Adrenal gland (tissue), 9 donors: ENCODE measurements at regions not wholly inside any gene's neighbourhood (a gene's known extent, or its start where the extent isn't known, plus 50 kb on each side); places are given as distances from the start of the nearest gene placed in this dataset.
A peak's percentile ranks its signal among the peaks of the same experiment; 100 is the strongest.

Experiments used
- DNase-seq, 7 donors: peaks; one replicate each; pipeline ENCODE4 v3.0.0-alpha.2; 2019 to 2020
- H3K27ac ChIP-seq, 5 donors: fragments of 200-600 bp; sonication (generic) in 4 of 5; 1 replicate in 3 of 5; 2 replicates in 2 of 5; pipeline versions ENCODE4 v1.5.1 to v1.8.0; 2016 to 2020; ENCODE audit warnings: mild to moderate bottlenecking in 1 of 5
- H3K27me3 ChIP-seq: fragments of 200-600 bp; 2 replicates; pipeline ENCODE4 v1.8.0; 2021
- H3K36me3 ChIP-seq, 2 donors: fragments of 200-600 bp; replicated peaks in 1 of 2; 1 replicate in 1 of 2; 2 replicates in 1 of 2; pipeline versions ENCODE4 v1.5.1 to v1.8.0; 2018 to 2022
- H3K4me1 ChIP-seq, 2 donors: fragments of 200-600 bp; replicated peaks in 1 of 2; 1 replicate in 1 of 2; 2 replicates in 1 of 2; pipeline versions ENCODE4 v1.5.1 to v1.8.0; 2018 to 2021
- H3K4me3 ChIP-seq, 4 donors: fragments of 200-600 bp; sonication (generic) in 3 of 4; one replicate each; pipeline ENCODE4 v1.5.1; 2016 to 2018
- H3K9me3 ChIP-seq, 3 donors: fragments of 200-600 bp; sonication (generic) in 1 of 3; replicated peaks in 1 of 3; 1 replicate in 2 of 3; 2 replicates in 1 of 3; pipeline versions ENCODE4 v1.5.1 to v1.8.0; 2016 to 2021
- CTCF ChIP-seq, 6 experiments: fragments of 450-650 bp in 4 of 6; fragments of 200-600 bp in 2 of 6; sonication (generic) in 1 of 6; IDR thresholded peaks; 1 replicate in 5 of 6; 2 replicates in 1 of 6; pipeline versions ENCODE4 v1.5.1 to v1.8.0; 2016 to 2021; ENCODE audit warnings: antibody characterized with exemption in 6 of 6, mild to moderate bottlenecking in 2 of 6, moderate library complexity in 1 of 6
- POLR2A ChIP-seq, 2 donors: fragments of 450-650 bp; IDR thresholded peaks; one replicate each; pipeline ENCODE4 v1.6.1; 2017; ENCODE audit warnings: antibody characterized with exemption in 2 of 2, mild to moderate bottlenecking in 2 of 2, moderate library complexity in 1 of 2
- WGBS, 4 donors: extraction: QIAGEN DNeasy Blood & Tissue Kit in 2 of 4; methylation state at CpG; one replicate each; pipeline versions ENCODE4 v1.1.5 to v1.1.7; 2013 to 2017; 5-methylcytosine and 5-hydroxymethylcytosine counted together
- intact Hi-C, 2 donors: fragments of 100-400 bp; cut with DNase I; formaldehyde crosslinking; loops; one replicate each; pipeline versions ENCODE4 v1.14.1 to v1.15.0; 2022 to 2023
- donor health status: healthy with polysubstance abuse.
- donor health status: Bipolar disorder and iron deficiency.
- donor health status: DM: yes; HTN: yes; CAD: no.
- donor health status: DM: no; HTN: no; CAD: no.
- donor health status: DM: no; HTN: no; CAD: no.

- H3K27me3 ChIP-seq, result no peaks in the 10 kb centered on the region
- H3K4me3 ChIP-seq, result peak overlapping the region in 2 of 4 donors; percentile 7 to 41
- H3K27ac ChIP-seq, result no peak overlapping the region
- intact Hi-C loops, result no loop called here
- H3K9me3 ChIP-seq, result no peaks in the 10 kb centered on the region
- TF ChIP-seq POLR2A (IDR thresholded peaks at IDR 0.05), result no peak
- TF ChIP-seq CTCF (IDR thresholded peaks at IDR 0.05), result no peak
- peak in 5 of 7 donors; percentile 13 to 39 (median 22) for DNase-seq
- H3K4me1 ChIP-seq, result peaks cover 0 to 14% of the 10 kb centered on the region in 2 donors
- H3K36me3 ChIP-seq, result no peaks in the 10 kb centered on the region
- 0 to 3% (median 1%) methylated on average over 3 of the region's 3 CpGs for WGBS, 4 donors
Observed at GRCh38 chr6:122322824-122323223, 76.6 kb upstream of the HSF2 start.

GRCh38 chr6:122323361-122323760 lies 76.1 kb upstream of the HSF2 start:
- no peak for DNase-seq
- Histone ChIP-seq H3K4me3 (peak overlapping the region in 2 of 4 donors; percentile 7 to 41), H3K27me3 (no peaks in the 10 kb centered on the region), H3K36me3 (no peaks in the 10 kb centered on the region), H3K4me1 (peaks cover 0 to 14% of the 10 kb centered on the region in 2 donors), H3K27ac (no peak overlapping the region), H3K9me3 (no peaks in the 10 kb centered on the region)
- no peak for TF ChIP-seq CTCF (IDR thresholded peaks at IDR 0.05)
- TF ChIP-seq POLR2A (IDR thresholded peaks at IDR 0.05), result no peak
- WGBS, 4 donors, result 38 to 49% (median 40%) methylated on average over 2 of the region's 2 CpGs
- intact Hi-C loops, result no loop called here

DNA sequence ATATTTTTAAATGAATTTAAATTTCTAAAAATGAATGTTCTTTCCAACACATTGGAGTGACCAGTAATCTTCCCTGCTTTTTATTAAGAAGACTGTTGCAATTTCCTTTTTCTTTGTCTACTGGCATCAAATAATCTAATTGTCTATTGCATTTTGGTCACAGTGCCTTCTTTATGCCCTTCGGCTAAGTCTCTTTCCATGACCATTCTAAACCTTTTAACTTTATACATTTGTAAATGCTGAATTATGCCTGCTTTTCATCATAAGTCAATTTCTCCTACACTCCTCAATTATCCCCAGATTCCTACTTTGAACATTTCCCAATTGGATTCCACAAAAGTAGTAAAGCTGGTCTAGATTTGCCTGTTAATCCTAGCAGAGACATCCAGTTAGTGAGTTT lies 69.1 kb upstream of the HSF2 start:
- Histone ChIP-seq H3K27ac (no peak overlapping the region), H3K4me1 (no peaks in the 10 kb centered on the region), H3K36me3 (no peaks in the 10 kb centered on the region), H3K9me3 (no peaks in the 10 kb centered on the region), H3K27me3 (no peaks in the 10 kb centered on the region), H3K4me3 (no peak overlapping the region)
- TF ChIP-seq CTCF (IDR thresholded peaks at IDR 0.05), result no peak
- no peak for TF ChIP-seq POLR2A (IDR thresholded peaks at IDR 0.05)
- intact Hi-C loops, result no loop called here
- DNase-seq, result no peak
- 23 to 62% (median 44%) methylated on average over 1 of the region's 1 CpG for WGBS, 4 donors

DNA sequence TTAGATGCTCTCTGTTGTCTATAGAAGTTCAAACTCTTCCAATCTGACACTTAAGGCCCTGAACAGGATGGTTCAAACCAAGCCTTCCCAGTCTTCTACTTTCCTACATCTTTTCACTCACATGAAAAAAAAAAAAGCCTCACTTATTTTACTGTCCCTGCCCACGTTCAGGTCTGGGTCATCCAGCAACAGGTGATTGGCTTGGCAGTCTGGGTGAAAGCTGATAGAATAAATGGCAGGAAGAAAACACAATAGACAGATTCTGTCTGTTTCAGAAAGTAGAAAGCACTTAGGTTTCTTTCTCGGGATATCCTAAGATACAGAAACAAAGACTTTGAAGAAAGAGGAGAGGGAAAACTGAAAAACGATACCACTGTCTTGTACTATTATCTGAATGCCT lies 61.8 kb upstream of the HSF2 start:
- Histone ChIP-seq H3K27ac (no peak overlapping the region), H3K27me3 (no peaks in the 10 kb centered on the region), H3K4me3 (no peak overlapping the region), H3K4me1 (no peaks in the 10 kb centered on the region), H3K36me3 (no peaks in the 10 kb centered on the region), H3K9me3 (no peaks in the 10 kb centered on the region)
- intact Hi-C loops, result no loop called here
- 41 to 66% (median 60%) methylated on average over 3 of the region's 3 CpGs for WGBS, 4 donors
- no peak for DNase-seq
- TF ChIP-seq POLR2A (IDR thresholded peaks at IDR 0.05) (no peak), CTCF (IDR thresholded peaks at IDR 0.05) (no peak)
